Hepatocyte (in vitro differentiated cells): ENCODE measurements at regions not wholly inside any gene's neighbourhood (a gene's known extent, or its start where the extent isn't known, plus 50 kb on each side); places are given as distances from the start of the nearest gene placed in this dataset.

Experiments
- DNase-seq: peaks from one replicate; pipeline ENCODE4 v3.0.0-alpha.2; 2016; ENCODE audit warnings: low spot score
- H2AFZ ChIP-seq: fragments of 200-600 bp; sonication (generic); 2 replicates; pipeline ENCODE4 v1.6.0; 2016; ENCODE audit warnings: antibody characterized with exemption, mild to moderate bottlenecking
- H3K27ac ChIP-seq: fragments of 200-600 bp; sonication (generic); 2 replicates; pipeline ENCODE4 v1.5.1; 2016; ENCODE audit warnings: mild to moderate bottlenecking
- H3K27me3 ChIP-seq: fragments of 200-600 bp; sonication (generic); 2 replicates; pipeline ENCODE4 v1.6.1; 2016
- H3K36me3 ChIP-seq: fragments of 200-600 bp; sonication (generic); replicated peaks from 2 replicates; pipeline ENCODE4 v1.5.1; 2016; ENCODE audit warnings: low read depth; ENCODE audit not compliant: insufficient read depth
- H3K4me1 ChIP-seq: fragments of 200-600 bp; sonication (generic); 2 replicates; pipeline ENCODE4 v1.5.1; 2016; ENCODE audit warnings: mild to moderate bottlenecking, moderate library complexity; ENCODE audit not compliant: insufficient read depth
- H3K4me2 ChIP-seq: fragments of 200-600 bp; sonication (generic); 2 replicates; pipeline ENCODE4 v1.6.0; 2016
- H3K4me3 ChIP-seq: fragments of 200-600 bp; sonication (generic); 2 replicates; pipeline ENCODE4 v1.5.1; 2016; ENCODE audit warnings: mild to moderate bottlenecking
- H3K79me2 ChIP-seq: fragments of 200-600 bp; sonication (generic); 2 replicates; pipeline ENCODE4 v1.6.0; 2017; ENCODE audit warnings: mild to moderate bottlenecking
- H3K9me2 ChIP-seq: fragments of 200-600 bp; sonication (generic); replicated peaks from 2 replicates; pipeline ENCODE4 v1.6.0; 2017; ENCODE audit warnings: mild to moderate bottlenecking; ENCODE audit not compliant: insufficient read depth
- H3K9me3 ChIP-seq: fragments of 200-600 bp; sonication (generic); 2 replicates; pipeline ENCODE4 v1.5.1; 2016; ENCODE audit warnings: low read depth, mild to moderate bottlenecking
- H4K20me1 ChIP-seq: fragments of 200-600 bp; sonication (generic); 2 replicates; pipeline ENCODE4 v1.6.0; 2016; ENCODE audit warnings: mild to moderate bottlenecking; ENCODE audit not compliant: insufficient read depth, poor library complexity, severe bottlenecking
- CTCF ChIP-seq: fragments of 200-600 bp; sonication (generic); IDR thresholded peaks from 2 replicates; pipeline ENCODE4 v1.5.1; 2016; ENCODE audit warnings: antibody characterized with exemption, mild to moderate bottlenecking; ENCODE audit not compliant: poor library complexity
- EZH2 ChIP-seq: fragments of 200-600 bp; sonication (generic); IDR thresholded peaks from 2 replicates; pipeline ENCODE4 v1.6.1; 2016; ENCODE audit warnings: antibody characterized with exemption, mild to moderate bottlenecking, borderline replicate concordance
- EZH2phosphoT487 ChIP-seq: fragments of 200-600 bp; sonication (generic); IDR thresholded peaks from one replicate; pipeline ENCODE4 v1.6.1; 2018; ENCODE audit warnings: antibody characterized with exemption, mild to moderate bottlenecking, low read depth, moderate library complexity; ENCODE audit not compliant: unreplicated experiment, severe bottlenecking
- WGBS: methylation state at CpG from one replicate; pipeline ENCODE4 v1.1.6; 2016; ENCODE audit warnings: low lambda C conversion rate; ENCODE audit errors: missing lambda C conversion rate; 5-methylcytosine and 5-hydroxymethylcytosine counted together

DNA sequence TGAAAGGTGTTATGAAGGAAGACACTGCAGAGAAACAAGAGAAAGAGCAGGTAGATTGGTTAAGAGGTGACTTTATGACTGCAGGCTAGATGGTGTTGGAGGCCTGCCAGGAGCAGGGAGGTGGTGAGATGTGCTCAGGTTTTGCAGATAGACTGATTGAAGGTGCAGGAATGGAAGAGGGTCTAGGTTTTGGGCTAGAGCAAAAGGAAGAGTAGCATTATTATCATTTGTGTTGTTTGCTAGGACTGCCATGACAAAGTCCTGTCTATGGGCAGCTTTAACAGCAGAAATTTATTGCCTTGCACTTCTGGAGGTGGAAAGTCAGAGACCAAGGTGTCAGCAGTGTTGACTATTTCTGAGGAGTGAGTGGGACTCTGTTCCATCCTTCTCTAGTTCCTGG, 172.9 kb upstream of the SOX11 start:
- Histone ChIP-seq H3K9me2 (no peaks in the 10 kb centered on the region), H4K20me1 (no peaks in the 10 kb centered on the region), H3K79me2 (no peaks in the 10 kb centered on the region), H3K4me2 (no peak overlapping the region), H2AFZ (no peak overlapping the region), H3K27me3 (no peaks in the 10 kb centered on the region), H3K27ac (peak overlapping the region; percentile 76), H3K9me3 (no peaks in the 10 kb centered on the region), H3K4me1 (peaks cover 17% of the 10 kb centered on the region), H3K36me3 (no peaks in the 10 kb centered on the region), H3K4me3 (no peak overlapping the region)
- TF ChIP-seq EZH2 (no peak), CTCF (no peak), EZH2phosphoT487 (no peak)
- DNase-seq, result no peak

DNA sequence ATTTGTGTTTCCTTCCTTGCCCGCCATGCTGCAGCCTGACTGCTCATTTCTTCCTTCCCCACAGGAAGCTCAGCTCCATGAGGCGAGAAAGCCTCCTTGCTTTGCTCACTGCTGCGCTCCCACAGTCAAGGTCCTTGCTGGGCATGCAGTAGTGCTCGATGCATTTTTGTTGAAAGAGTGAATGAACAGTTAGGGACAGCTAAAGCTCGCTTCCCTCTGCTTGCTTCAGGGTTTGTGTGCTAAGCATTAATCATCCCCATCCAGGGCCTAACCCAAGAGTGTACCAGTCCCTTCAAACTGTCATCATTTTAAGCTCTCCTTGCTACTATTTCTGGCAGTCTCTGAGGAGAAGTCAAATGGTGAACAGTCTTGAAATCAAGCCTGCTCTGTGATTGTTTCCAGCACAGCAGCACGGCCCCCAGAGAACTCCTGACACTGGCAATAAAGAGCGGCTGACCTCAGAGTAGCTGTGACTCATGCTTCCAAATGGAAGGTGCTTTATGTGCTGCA, 171.7 kb upstream of the SOX11 start:
- peak overlapping the region; percentile 76 for H3K27ac ChIP-seq
- no peaks in the 10 kb centered on the region for H4K20me1 ChIP-seq
- no peaks in the 10 kb centered on the region for H3K27me3 ChIP-seq
- no peaks in the 10 kb centered on the region for H3K36me3 ChIP-seq
- peaks cover 17% of the 10 kb centered on the region for H3K4me1 ChIP-seq
- 30% methylated on average over 7 of the region's 7 CpGs for WGBS
- H3K4me3 ChIP-seq, result no peak overlapping the region
- H3K9me3 ChIP-seq, result no peaks in the 10 kb centered on the region
- no peaks in the 10 kb centered on the region for H3K9me2 ChIP-seq
- DNase-seq, result peak; percentile 78
- peak overlapping the region; percentile 50 for H3K4me2 ChIP-seq
- H2AFZ ChIP-seq, result peak overlapping the region; percentile 12
- H3K79me2 ChIP-seq, result no peaks in the 10 kb centered on the region
- no peak for TF ChIP-seq EZH2
- no peak for TF ChIP-seq EZH2phosphoT487
- no peak for TF ChIP-seq CTCF

- no peak for TF ChIP-seq EZH2
- no peak for TF ChIP-seq CTCF
- TF ChIP-seq EZH2phosphoT487, result no peak
- H4K20me1 ChIP-seq, result no peaks in the 10 kb centered on the region
- H3K79me2 ChIP-seq, result no peaks in the 10 kb centered on the region
- H3K36me3 ChIP-seq, result no peaks in the 10 kb centered on the region
- H3K9me2 ChIP-seq, result no peaks in the 10 kb centered on the region
- no peak overlapping the region for H2AFZ ChIP-seq
- H3K27me3 ChIP-seq, result no peaks in the 10 kb centered on the region
- H3K4me1 ChIP-seq, result peaks cover 17% of the 10 kb centered on the region
- H3K4me2 ChIP-seq, result no peak overlapping the region
- peak overlapping the region; percentile 61 for H3K27ac ChIP-seq
- H3K4me3 ChIP-seq, result no peak overlapping the region
- no peaks in the 10 kb centered on the region for H3K9me3 ChIP-seq
- DNase-seq, result no peak
- WGBS, result 67% methylated on average over 7 of the region's 7 CpGs
Observed at GRCh38 chr2:5521461-5521860, 170.7 kb upstream of the SOX11 start.

- Histone ChIP-seq H3K27ac (no peak overlapping the region), H3K79me2 (no peaks in the 10 kb centered on the region), H3K9me3 (no peaks in the 10 kb centered on the region), H3K36me3 (no peaks in the 10 kb centered on the region), H4K20me1 (no peaks in the 10 kb centered on the region), H3K4me3 (no peak overlapping the region), H2AFZ (no peak overlapping the region), H3K9me2 (no peaks in the 10 kb centered on the region), H3K4me2 (no peak overlapping the region), H3K4me1 (peaks cover 17% of the 10 kb centered on the region), H3K27me3 (no peaks in the 10 kb centered on the region)
- no peak for DNase-seq
- WGBS, result 74% methylated on average over 1 of the region's 1 CpG
- TF ChIP-seq EZH2phosphoT487, result no peak
- no peak for TF ChIP-seq CTCF
- no peak for TF ChIP-seq EZH2
Observed at GRCh38 chr2:5524551-5524950, 167.6 kb upstream of the SOX11 start.
